ENCODE measurements at regions not wholly inside any gene's neighbourhood (a gene's known extent, or its start where the extent isn't known, plus 50 kb on each side); places are given as distances from the start of the nearest gene placed in this dataset.

- H3K4me3 ChIP-seq (ENCODE audit: low read length) = no peak overlapping the region
- TF ChIP-seq, protein P1, sequence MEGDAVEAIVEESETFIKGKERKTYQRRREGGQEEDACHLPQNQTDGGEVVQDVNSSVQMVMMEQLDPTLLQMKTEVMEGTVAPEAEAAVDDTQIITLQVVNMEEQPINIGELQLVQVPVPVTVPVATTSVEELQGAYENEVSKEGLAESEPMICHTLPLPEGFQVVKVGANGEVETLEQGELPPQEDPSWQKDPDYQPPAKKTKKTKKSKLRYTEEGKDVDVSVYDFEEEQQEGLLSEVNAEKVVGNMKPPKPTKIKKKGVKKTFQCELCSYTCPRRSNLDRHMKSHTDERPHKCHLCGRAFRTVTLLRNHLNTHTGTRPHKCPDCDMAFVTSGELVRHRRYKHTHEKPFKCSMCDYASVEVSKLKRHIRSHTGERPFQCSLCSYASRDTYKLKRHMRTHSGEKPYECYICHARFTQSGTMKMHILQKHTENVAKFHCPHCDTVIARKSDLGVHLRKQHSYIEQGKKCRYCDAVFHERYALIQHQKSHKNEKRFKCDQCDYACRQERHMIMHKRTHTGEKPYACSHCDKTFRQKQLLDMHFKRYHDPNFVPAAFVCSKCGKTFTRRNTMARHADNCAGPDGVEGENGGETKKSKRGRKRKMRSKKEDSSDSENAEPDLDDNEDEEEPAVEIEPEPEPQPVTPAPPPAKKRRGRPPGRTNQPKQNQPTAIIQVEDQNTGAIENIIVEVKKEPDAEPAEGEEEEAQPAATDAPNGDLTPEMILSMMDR (conservative IDR thresholded peaks at IDR 0.05; ENCODE audit: low read length) = no peak
- DNase-seq (ENCODE audit: low read depth) = no peak
These were observed 1416.5 kb downstream of the AACS start for GRCh38 chr12:126481688-126482087.

DNA sequence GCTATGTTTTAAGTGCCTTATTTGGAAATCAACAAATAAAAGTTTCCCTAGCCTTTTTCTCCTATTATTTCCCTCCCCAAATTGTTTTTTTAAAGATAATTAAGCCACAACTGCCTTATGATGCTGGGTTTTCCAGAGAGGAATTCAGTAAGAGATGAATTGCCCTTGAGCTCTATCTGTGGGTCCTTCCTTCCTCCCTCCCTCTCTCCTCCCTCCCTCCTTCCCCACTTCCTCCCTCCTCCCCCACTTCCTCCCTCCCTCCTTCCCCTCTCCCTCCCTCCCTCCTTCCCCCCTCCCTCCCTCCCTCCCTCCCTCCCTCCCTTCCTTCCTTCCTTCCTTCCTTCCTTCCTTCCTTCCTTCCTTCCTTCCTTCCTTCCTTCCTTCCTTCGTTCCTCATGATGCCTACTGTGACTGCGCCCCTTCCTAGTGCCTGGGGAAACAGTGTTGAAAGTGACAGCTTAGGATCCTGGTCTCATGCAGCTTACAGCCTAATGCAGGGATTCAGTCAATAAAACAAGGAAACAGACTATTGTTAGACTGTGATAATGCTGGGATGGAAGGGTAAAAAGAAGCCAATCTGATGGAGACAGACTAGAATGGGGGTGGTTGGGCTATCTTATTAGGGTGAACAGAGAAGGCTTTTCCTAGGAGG lies 1417.1 kb downstream of the AACS start:
- TF ChIP-seq, protein P1 (conservative IDR thresholded peaks at IDR 0.05; ENCODE audit: low read length) = no peak
- H3K4me3 ChIP-seq (ENCODE audit: low read length) = no peak overlapping the region
- DNase-seq (ENCODE audit: low read depth) = no peak

DNA sequence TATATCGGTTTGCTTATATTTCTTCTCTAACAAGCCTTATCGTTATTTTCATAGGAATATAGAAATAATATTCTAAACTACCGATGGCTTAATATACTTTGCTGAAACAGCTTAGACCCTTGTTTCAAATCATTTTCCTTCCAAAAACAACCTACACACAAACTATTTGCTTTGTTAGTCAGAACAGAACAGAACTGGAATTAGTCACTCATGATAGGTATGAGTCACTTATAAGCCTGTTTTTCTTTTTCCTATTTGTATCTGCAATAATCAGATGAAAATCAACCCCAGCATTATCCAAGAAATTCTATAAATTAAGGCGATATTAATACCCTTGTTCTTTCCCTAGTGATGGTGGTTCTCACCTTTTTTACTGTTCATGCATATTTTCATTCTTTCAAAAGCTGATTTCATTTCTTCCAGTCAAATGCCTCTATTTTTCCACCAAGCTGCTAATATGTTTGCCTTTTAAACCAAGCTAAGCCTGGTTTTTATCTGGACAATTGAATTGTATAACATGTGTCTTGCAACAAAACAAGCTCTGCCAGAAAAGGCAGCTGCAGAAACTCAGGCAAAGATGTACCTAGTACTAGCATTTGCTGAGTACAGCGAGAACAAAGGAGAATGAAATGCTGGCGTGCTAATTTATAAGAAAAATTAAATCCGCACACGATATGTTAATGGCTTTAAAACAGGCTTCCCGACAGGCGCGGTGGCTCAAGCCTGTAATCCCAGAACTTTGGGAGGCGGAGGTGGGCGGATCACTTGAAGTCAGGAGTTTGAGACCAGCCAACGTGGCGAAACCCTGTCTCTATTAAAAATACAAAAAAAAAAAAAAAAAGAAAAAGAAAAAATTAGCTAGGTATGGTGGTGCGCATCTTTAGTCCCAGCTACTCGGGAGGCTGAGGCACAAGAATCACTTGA lies 1418.2 kb downstream of the AACS start:
- DNase-seq (ENCODE audit: low read depth) = peak; percentile 12
- no peak overlapping the region for H3K4me3 ChIP-seq (ENCODE audit: low read length)
- TF ChIP-seq, protein P1 (conservative IDR thresholded peaks at IDR 0.05; ENCODE audit: low read length) = no peak

- TF ChIP-seq, protein P1 (conservative IDR thresholded peaks at IDR 0.05; ENCODE audit: low read length) = no peak
- DNase-seq (ENCODE audit: low read depth) = no peak
- H3K4me3 ChIP-seq (ENCODE audit: low read length) = no peak overlapping the region
These were observed 1422.3 kb downstream of the AACS start for GRCh38 chr12:126487431-126487980.

GRCh38 chr12:126488806-126489205 lies 1423.6 kb downstream of the AACS start:
- H3K4me3 ChIP-seq (ENCODE audit: low read length) = no peak overlapping the region
- no peak for DNase-seq (ENCODE audit: low read depth)
- TF ChIP-seq, protein P1 (conservative IDR thresholded peaks at IDR 0.05; ENCODE audit: low read length) = no peak

DNA sequence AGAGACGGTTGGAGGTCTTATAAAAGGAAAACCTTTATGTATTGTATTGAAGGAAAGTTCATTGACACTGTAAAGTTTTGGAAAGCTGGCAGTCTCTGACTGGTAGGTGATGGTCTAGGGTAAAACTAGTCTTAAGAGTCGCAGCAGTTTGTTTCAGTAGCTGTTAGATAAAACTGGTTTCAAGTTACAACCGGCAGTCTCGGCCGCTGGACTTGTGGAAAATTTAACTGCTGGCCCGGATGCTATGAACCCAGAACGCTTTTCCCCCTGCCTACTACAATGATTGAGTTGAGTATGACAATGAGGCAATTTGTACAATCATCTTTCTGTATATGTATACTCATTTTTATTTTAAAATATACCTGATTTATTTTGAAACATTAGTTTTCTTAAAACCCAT lies 1426.9 kb downstream of the AACS start:
- no peak overlapping the region for H3K4me3 ChIP-seq (ENCODE audit: low read length)
- TF ChIP-seq, protein P1 (conservative IDR thresholded peaks at IDR 0.05; ENCODE audit: low read length) = no peak
- DNase-seq (ENCODE audit: low read depth) = no peak

Data from AG10803 (cell line).